D721Med (cell line): ENCODE measurements at regions not wholly inside any gene's neighbourhood (a gene's known extent, or its start where the extent isn't known, plus 50 kb on each side); places are given as distances from the start of the nearest gene placed in this dataset.

ENCODE experiments used
- DNase-seq: peaks from one replicate; pipeline ENCODE4 v3.0.0; 2011; ENCODE audit warnings: low spot score; ENCODE audit not compliant: insufficient read length
- FAIRE-seq: peaks from 2 replicates; lab custom pipeline; 2011; peaks lifted over from hg19 to GRCh38; lab: Jason Lieb, UNC
- TF ChIP-seq, protein P1 (sequence below): IDR thresholded peaks from 2 replicates; pipeline ENCODE4 v1.5.1; 2012; ENCODE audit warnings: mild to moderate bottlenecking, control low read depth; ENCODE audit not compliant: insufficient read depth; ENCODE audit errors: missing control alignments

DNA sequence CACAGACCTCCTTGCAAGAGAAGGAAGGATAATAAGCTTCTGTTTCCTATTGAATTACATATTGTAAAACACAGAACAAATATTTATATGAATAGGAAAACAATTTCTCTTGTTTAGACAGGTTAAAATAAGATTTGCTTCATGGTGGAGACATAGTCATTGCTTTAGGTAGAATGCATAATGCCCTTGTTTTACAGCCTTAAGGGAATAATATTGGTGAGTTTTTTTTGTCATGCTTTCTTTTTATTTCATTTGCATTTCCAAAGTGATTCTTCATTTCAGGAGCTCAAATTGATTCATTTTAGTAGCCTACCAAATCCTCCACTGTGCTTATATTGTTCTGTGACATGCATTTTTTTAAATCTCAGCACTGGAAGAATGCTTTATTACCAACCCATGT, 690.7 kb downstream of the OLFM4 start:
- no peak for DNase-seq
- TF ChIP-seq, protein P1, sequence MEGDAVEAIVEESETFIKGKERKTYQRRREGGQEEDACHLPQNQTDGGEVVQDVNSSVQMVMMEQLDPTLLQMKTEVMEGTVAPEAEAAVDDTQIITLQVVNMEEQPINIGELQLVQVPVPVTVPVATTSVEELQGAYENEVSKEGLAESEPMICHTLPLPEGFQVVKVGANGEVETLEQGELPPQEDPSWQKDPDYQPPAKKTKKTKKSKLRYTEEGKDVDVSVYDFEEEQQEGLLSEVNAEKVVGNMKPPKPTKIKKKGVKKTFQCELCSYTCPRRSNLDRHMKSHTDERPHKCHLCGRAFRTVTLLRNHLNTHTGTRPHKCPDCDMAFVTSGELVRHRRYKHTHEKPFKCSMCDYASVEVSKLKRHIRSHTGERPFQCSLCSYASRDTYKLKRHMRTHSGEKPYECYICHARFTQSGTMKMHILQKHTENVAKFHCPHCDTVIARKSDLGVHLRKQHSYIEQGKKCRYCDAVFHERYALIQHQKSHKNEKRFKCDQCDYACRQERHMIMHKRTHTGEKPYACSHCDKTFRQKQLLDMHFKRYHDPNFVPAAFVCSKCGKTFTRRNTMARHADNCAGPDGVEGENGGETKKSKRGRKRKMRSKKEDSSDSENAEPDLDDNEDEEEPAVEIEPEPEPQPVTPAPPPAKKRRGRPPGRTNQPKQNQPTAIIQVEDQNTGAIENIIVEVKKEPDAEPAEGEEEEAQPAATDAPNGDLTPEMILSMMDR = no peak
- no peak for FAIRE-seq

DNA sequence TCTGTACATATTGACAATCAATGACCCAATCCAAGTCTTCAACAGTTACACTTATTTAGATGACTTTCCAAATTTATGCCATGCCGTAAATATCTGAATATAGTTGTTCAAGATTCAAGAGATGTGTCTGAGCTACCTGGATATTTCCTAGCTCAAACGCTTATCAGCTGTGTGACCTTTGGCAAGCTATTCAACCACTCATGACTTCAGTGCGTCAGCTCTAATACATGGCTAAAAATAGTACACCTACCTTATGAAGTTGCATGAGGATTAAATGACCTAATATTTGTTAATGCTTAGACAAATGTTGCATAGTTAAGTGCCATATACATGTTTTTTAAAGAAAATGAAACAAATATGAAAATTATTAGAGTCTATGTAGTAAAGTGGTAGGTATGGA, 704.1 kb downstream of the OLFM4 start:
- TF ChIP-seq, protein P1 = no peak
- FAIRE-seq (no peak), DNase-seq (no peak)

DNA sequence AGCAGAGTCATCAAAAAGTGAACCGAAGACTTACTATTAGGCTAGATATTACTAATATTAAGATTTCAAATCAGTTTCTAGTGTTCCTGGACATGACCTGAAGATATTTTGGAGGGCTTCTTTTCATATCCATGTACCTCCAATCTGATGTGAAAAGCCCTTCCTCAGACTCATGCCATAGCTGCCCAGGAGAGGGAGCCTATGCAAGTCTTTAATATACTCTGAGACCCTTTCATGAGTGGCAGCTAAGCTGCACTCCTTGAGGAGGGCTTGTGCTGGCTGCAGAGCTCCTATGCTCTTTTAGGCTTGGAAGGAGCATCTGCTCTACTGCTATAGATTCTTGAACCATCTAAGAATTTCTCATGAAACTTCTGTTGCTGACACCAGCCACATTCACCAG, 715.3 kb downstream of the OLFM4 start:
- TF ChIP-seq, protein P1 = no peak
- DNase-seq (no peak), FAIRE-seq (no peak)

DNA sequence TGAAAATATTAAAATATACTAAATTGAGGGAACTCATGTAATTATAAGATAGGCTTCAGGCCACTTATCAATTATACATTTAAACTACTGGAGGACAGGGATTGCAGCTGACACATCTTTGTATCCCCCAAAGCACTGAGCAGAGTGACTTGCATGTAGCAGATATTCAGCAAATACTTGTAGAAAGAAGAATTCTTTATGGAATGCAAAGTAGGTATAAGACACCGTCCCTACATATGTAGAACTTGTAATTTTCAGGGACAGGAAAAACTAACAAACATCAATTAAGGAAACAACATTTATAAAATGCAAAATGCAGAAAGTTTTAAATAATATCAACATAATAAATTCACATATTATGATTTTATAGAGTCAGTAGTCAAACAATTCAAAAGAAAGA, 719.2 kb downstream of the OLFM4 start:
- TF ChIP-seq, protein P1 = no peak
- no peak for FAIRE-seq
- no peak for DNase-seq

DNA sequence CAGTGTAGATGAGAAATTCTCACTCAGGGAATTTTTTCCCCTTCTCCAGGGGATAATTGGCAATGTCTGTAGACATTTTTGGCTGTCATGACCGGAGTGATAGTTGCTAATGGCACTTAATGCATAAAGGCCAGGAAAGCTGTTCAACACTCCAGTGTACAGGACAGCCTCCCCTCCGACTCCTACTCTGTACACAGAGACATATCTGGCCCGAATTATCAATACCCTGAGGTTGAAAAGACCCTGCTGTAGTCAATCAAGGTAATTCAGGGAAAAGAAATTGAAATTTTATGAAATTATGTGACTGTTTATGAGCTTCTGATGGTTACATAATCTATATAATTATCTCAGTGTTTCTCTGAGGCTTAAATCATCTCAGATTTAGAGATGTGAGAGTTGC, 720.7 kb downstream of the OLFM4 start:
- DNase-seq (no peak), FAIRE-seq (no peak)
- TF ChIP-seq, protein P1 = no peak

DNA sequence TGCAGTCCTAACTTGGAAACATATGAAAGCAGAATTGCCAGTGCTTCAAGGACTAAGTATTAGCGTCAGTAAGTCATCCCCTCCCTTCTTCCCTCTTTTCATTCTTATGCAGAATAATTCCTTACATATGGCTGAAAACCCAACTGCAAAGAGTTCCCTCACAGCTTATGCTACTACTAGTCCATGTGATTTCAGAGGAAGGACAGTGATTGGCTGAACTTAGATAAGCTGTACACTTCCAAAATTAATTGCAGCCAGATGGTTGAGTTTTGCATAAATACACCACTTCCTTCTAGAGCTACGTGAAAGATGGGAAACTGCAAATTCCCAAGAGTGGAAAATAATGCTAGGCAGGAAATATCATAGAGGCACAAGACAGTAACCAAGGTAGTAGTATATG, 730.4 kb downstream of the OLFM4 start:
- TF ChIP-seq, protein P1 = no peak
- no peak for FAIRE-seq
- no peak for DNase-seq

DNA sequence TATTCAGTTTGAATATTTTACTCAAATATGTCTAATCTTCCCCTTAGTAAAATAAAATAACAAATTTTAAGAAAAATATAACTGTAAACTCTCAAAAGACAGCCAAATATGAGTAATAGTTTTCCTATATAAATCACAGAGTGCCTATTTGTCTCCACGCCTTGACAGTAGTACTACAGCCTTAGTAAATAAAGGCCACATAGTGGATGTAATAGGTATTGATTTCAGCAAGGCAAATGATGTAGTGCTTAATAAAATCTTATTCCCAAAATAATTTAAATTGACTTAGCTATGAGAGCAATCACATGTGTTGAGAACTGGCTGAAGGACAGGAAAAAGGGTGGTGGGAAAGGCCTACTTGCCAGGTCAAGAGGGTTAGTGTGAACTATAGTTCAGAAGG, 747.2 kb downstream of the OLFM4 start:
- FAIRE-seq (no peak), DNase-seq (no peak)
- TF ChIP-seq, protein P1 = no peak
